CD4-positive, alpha-beta T cell treated with Interleukin-6 for 4 hours (primary cell): ENCODE measurements at regions not wholly inside any gene's neighbourhood (a gene's known extent, or its start where the extent isn't known, plus 50 kb on each side); places are given as distances from the start of the nearest gene placed in this dataset.

Experiments used
- DNase-seq: peaks from one replicate; pipeline ENCODE4 v3.0.0-alpha.2; 2020; ENCODE audit warnings: mixed read lengths

GRCh38 chr5:2696156-2696807 is 55.2 kb downstream of the IRX2 start:
- no peak for DNase-seq

DNA sequence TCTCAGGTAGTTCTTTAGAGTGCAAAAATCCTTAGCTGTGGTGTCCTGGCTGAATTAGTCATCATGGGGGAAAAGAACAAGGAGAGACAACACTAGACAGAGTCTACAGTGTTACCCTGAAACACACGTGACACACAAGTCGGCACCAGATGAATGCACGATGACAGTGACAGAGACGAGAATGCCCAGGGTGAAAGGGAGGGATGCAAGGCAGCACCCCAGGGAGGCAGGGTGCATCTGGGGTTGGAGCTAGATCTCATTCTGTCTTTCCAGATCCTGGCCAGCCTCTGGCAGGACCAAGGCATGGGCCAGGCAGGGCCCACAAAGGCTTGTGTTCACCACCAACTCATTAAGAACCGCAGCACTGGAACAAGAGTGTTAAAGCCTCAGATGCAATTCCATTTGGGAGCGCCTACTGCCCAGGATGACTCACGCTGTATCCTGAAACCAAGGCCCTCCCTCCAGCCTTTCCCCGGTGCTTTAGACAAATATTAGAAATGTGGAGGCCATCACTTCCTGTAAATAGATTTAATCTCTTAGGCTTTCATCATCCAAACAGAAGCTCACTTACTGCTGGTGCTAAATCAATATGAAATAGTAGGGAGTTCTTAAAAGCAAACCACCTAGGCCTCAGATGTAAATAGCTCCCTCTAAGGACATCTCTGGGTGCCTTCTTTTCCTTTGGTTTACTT is 56.1 kb downstream of the IRX2 start:
- DNase-seq: no peak

GRCh38 chr5:2691530-2691929 is 59.9 kb downstream of the IRX2 start:
- no peak for DNase-seq

- DNase-seq: no peak
Measured at GRCh38 chr5:2690293-2690692, 61.2 kb downstream of the IRX2 start.

GRCh38 chr5:2688586-2688985 is 62.9 kb downstream of the IRX2 start:
- DNase-seq: no peak

GRCh38 chr5:2687746-2688145 is 63.7 kb downstream of the IRX2 start:
- no peak for DNase-seq

DNA sequence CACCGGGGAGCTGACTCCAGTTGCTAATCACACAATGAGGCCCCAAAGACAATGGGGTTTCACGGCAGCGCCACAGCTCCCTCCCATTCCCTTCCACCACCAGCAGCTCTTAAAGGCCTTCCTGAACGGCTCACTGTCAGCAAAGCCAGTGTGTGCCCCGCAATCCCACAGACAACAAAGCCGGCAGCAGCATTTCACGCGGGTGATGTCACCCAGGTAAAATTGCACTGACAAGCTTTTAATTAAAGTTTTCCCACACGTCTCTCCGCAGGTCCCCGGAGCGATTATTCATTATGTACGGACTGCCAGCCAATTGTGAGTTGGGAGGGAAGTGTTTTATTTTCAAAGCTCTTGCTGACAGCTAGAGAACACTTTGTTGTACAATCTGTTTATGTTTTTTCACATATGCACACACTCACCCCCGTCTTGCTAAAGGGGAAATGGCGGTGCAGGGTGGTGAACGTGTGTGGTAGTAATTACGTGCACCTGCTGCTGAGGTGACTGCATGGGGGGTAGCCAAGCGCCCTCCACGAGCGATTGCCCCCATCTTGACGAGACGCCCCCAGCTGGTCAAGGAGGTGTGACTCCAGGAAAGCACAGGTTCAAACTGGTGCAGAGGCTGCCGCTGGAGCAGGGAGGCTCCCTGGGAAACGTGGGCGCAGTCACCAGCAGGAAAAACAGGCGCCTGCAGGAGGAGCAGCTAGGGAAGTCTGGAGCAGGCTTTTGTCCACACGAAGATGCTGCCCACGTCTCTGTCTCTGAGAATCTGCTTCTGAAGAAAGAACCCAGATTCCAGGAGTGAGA is 65.0 kb downstream of the IRX2 start:
- no peak for DNase-seq

GRCh38 chr5:2685651-2686272 is 65.7 kb downstream of the IRX2 start:
- DNase-seq: no peak

- DNase-seq: no peak
Measured at GRCh38 chr5:2684606-2685005, 66.9 kb downstream of the IRX2 start.

DNA sequence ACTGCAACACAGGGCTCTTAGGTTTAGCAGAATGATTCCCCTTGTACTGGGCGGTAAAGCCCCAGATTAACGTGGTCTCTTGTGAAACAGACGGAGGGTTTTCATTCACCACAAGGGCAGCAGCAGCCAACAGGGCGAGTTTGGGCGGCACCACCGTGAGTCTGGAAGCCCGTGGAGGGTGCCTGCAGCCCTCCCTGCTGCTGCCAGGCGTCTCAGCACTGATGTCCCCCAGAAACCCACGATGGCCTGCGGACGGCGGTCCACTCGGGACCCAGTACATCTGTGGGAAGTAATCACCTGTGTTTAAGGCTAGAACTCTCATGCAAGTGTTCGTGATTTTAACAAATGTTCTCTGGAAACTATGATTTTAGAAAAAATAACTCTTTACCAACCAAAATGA is 67.8 kb downstream of the IRX2 start:
- no peak for DNase-seq

- DNase-seq: no peak
Measured at GRCh38 chr5:2681476-2681875, 70.0 kb downstream of the IRX2 start.

DNA sequence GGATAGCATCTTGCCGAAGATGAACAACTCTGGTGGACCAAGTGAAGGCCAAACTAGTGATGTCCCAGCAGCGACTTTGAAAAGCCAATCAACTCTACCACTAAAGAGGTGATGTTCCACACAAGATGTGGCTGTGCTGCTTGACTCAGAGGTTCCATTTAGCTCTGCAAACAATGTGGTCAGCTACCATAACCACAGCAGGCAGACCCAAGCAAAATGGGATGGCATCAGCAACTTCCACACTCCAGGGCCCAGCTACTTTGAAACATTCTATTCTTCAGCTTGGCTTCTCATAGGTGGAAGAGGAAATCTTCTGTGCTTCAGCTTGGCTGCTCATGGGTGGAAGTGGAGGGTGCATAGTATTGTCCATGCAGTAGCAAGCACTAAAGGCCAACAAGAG is 70.5 kb downstream of the IRX2 start:
- no peak for DNase-seq

- DNase-seq: no peak
Measured at GRCh38 chr5:2677689-2678088, 73.8 kb downstream of the IRX2 start.

GRCh38 chr5:2675548-2675947 is 75.9 kb downstream of the IRX2 start:
- DNase-seq: no peak

GRCh38 chr5:2674456-2674855 is 77.0 kb downstream of the IRX2 start:
- DNase-seq: no peak

GRCh38 chr5:2670940-2671339 is 80.5 kb downstream of the IRX2 start:
- no peak for DNase-seq

GRCh38 chr5:2669913-2670312 is 81.6 kb downstream of the IRX2 start:
- no peak for DNase-seq

DNA sequence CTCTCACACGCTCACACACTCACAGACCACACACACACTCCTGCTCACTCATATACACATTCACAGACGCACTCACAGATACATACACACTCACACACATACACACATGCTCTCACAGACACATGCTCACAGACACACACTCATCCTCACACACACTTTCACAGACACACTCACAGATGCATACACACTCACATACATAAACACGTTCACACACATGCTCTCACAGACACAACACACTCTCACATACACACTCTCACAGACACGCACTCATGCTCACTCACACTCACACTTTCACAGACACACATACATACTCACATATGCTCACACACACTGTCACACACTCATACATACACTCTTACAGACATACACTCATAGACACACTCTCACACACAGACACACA is 82.2 kb downstream of the IRX2 start:
- no peak for DNase-seq

GRCh38 chr5:2666081-2666480 is 85.4 kb downstream of the IRX2 start:
- DNase-seq: no peak

DNA sequence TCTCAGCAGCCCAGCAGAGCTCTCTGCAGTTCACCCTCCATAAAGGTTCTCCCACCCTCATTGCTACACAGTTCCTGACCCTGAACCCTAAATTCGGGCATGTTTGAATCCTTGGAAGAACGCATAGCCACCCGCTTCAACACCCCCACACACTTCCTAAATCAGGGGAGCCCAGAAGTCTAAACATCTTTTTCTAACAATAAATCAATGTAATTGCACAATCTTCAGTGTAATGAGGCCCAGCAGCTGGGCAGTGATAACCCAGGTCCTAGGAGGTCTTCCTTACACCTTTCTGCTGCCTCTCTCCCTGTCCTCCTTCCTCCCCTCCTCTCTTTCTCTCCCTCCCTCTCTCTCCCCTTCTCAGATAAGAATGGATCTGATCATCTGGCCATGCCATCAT is 88.0 kb downstream of the IRX2 start:
- DNase-seq: no peak

DNA sequence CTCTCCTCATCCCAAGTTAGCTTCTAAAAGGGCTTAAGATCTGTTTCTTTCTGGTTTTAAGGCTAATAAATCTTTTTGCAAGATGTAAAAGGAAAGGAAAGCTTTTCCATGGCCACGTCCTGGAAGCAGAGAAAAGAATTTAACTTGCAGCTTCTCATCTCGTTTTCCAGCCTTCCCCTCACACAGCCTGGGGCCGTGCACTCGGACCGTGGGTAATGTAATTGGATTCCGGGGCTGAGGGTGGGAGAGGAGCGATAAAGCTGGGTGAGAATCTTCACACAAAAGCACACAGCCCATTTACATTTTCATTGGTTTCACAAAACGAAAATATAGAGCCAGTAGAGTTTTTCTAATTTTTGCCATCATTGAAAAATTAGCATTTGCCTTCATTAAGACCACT is 91.2 kb downstream of the IRX2 start:
- no peak for DNase-seq

DNA sequence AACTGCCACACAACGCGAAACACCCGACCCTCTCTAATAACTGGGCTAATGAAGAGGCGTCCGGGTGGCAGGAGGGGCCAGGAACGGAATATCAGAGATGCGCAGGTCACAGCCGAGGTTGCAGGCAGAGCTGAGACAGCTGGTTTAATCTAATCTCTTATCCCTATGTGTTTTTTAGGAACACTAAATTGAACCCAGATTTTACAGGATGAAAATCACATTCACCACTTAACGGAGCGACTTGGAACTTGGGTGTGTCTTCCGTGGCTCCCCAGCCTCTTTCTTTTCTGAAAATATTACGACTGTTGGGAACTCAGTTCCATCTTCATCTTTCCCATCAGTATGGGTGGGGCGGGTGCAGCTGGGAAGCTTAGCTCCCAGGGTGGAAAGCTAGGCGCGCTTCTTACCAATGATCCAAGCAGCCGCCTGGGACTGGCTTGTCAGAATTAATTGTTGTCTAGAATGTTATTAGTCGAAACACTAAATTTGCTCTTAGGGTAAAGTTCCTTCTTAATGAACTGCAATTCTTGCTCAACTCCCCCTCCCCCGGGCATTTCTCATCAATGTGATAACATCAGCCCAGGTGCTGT is 92.5 kb downstream of the IRX2 start:
- DNase-seq: no peak

GRCh38 chr5:2658447-2658846 is 93.0 kb downstream of the IRX2 start:
- no peak for DNase-seq
